Testis (tissue), 2 donors: ENCODE measurements at regions not wholly inside any gene's neighbourhood (a gene's known extent, or its start where the extent isn't known, plus 50 kb on each side); places are given as distances from the start of the nearest gene placed in this dataset.

ENCODE experiments used
- DNase-seq: peaks from one replicate; pipeline ENCODE4 v3.0.0-alpha.2; 2019
- H3K27ac ChIP-seq, 2 donors: fragments of 200-600 bp; sonication (generic); one replicate each; pipeline ENCODE4 v1.5.1; 2019
- H3K27me3 ChIP-seq: fragments of 200-600 bp; sonication (generic); one replicate; pipeline ENCODE4 v1.5.1; 2019
- H3K36me3 ChIP-seq: fragments of 200-600 bp; sonication (generic); one replicate; pipeline ENCODE4 v1.5.1; 2017; ENCODE audit warnings: low read depth; ENCODE audit errors: missing control alignments
- H3K4me1 ChIP-seq: fragments of 200-600 bp; sonication (generic); one replicate; pipeline ENCODE4 v1.5.1; 2019
- H3K4me3 ChIP-seq, 2 donors: fragments of 200-600 bp; sonication (generic); one replicate each; pipeline ENCODE4 v1.5.1; 2017 to 2019
- H3K9me3 ChIP-seq: fragments of 200-600 bp; sonication (generic); one replicate; pipeline ENCODE4 v1.5.1; 2017
- CTCF ChIP-seq, 3 experiments: fragments of 450-650 bp in 2 of 3; fragments of 200-600 bp in 1 of 3; sonication (generic) in 1 of 3; IDR thresholded peaks; one replicate each; pipeline ENCODE4 v1.5.1; 2016 to 2019; ENCODE audit warnings: antibody characterized with exemption in 3 of 3, mild to moderate bottlenecking in 2 of 3, moderate library complexity in 1 of 3
- POLR2A ChIP-seq: fragments of 450-650 bp; IDR thresholded peaks from one replicate; pipeline ENCODE4 v1.6.1; 2017; ENCODE audit warnings: antibody characterized with exemption, mild to moderate bottlenecking, moderate library complexity
- WGBS, 2 donors: methylation state at CpG; one replicate each; pipeline ENCODE4 v1.1.5; 2018; 5-methylcytosine and 5-hydroxymethylcytosine counted together
- intact Hi-C: fragments of 100-400 bp; cut with DNase I; formaldehyde crosslinking; loops from one replicate; pipeline ENCODE4 v1.15.1; 2023; ENCODE audit warnings: low total_unique reads

GRCh38 chr12:17076811-17077210 is 470.8 kb upstream of the LMO3 start:
- Histone ChIP-seq H3K27me3 (no peaks in the 10 kb centered on the region), H3K4me1 (no peaks in the 10 kb centered on the region), H3K27ac (no peak overlapping the region), H3K9me3 (no peaks in the 10 kb centered on the region), H3K4me3 (no peak overlapping the region), H3K36me3 (no peaks in the 10 kb centered on the region)
- TF ChIP-seq CTCF (IDR thresholded peaks at IDR 0.05) (no peak), POLR2A (no peak)
- no peak for DNase-seq
- intact Hi-C loops = no loop called here

GRCh38 chr12:17076028-17076744 is 470.2 kb upstream of the LMO3 start:
- intact Hi-C loops = no loop called here
- H3K9me3 ChIP-seq = no peaks in the 10 kb centered on the region
- no peaks in the 10 kb centered on the region for H3K27me3 ChIP-seq
- no peaks in the 10 kb centered on the region for H3K4me1 ChIP-seq
- H3K27ac ChIP-seq = no peak overlapping the region
- TF ChIP-seq CTCF (IDR thresholded peaks at IDR 0.05) (no peak), POLR2A (no peak)
- H3K36me3 ChIP-seq = no peaks in the 10 kb centered on the region
- peak; percentile 42 for DNase-seq
- 46 to 60% methylated on average over 2 of the region's 2 CpGs for WGBS, 2 donors
- no peak overlapping the region for H3K4me3 ChIP-seq

GRCh38 chr12:17064834-17065233 is 458.9 kb upstream of the LMO3 start:
- Histone ChIP-seq H3K27me3 (no peaks in the 10 kb centered on the region), H3K36me3 (no peaks in the 10 kb centered on the region), H3K27ac (no peak overlapping the region), H3K4me3 (no peak overlapping the region), H3K4me1 (no peaks in the 10 kb centered on the region), H3K9me3 (no peaks in the 10 kb centered on the region)
- DNase-seq = no peak
- WGBS, 2 donors = 53 to 72% methylated on average over 2 of the region's 2 CpGs
- intact Hi-C loops = no loop called here
- TF ChIP-seq CTCF (IDR thresholded peaks at IDR 0.05) = no peak
- TF ChIP-seq POLR2A = no peak

GRCh38 chr12:17062267-17063036 is 456.5 kb upstream of the LMO3 start:
- no peak overlapping the region for H3K27ac ChIP-seq
- no peak overlapping the region for H3K4me3 ChIP-seq
- no peaks in the 10 kb centered on the region for H3K9me3 ChIP-seq
- WGBS, 2 donors = 74 to 90% methylated on average over 4 of the region's 4 CpGs
- DNase-seq = no peak
- H3K4me1 ChIP-seq = no peaks in the 10 kb centered on the region
- TF ChIP-seq POLR2A = no peak
- no peak for TF ChIP-seq CTCF (IDR thresholded peaks at IDR 0.05)
- intact Hi-C loops = no loop called here
- no peaks in the 10 kb centered on the region for H3K27me3 ChIP-seq
- H3K36me3 ChIP-seq = no peaks in the 10 kb centered on the region
